ENCODE measurements at regions not wholly inside any gene's neighbourhood (a gene's known extent, or its start where the extent isn't known, plus 50 kb on each side); places are given as distances from the start of the nearest gene placed in this dataset.

DNA sequence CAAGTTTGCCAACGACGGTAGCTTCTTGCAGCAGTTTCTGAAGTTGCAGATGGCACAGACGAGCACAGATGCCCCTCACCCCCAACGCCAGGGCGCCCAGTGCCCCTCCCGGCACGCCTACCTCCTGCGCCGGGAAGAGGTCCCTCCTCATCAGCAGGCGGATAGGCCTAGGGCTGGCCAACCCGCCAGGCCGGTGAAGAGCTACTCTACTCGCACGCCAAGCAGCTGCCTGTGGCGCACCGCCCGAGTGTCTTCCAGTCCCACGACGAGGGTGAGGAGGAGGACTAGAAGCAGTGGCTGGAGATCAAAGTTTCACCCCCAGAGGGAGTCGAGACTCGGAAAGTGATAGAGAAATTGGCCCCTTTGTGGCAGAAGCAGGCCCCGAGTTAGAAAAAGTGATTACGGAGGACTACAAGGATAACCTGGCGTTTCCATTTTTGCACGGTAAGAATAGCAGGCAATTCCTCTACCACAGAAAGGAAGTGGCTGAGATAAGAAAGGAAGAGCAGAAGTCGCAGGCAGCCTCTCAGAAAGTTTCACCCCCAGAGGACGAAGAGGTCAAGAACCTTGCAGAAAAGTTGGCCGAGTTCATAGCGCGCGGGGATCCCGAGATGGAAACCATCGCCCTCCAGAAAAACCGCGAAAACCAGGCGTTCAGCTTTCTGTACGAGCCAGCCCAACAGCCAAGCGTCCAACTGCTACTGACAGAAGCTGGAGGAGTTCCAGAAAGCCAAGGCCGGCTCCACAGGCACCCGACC lies 170.4 kb downstream of the HINT1 start:
- TF ChIP-seq CTCF (IDR thresholded peaks at IDR 0.05): no peak
- no peak for TF ChIP-seq POLR2A (IDR thresholded peaks at IDR 0.05)
- no peak for DNase-seq
- H3K36me3 ChIP-seq (replicated peaks in 1 of 2): no peaks in the 10 kb centered on the region
- H3K4me3 ChIP-seq: no peak overlapping the region
- no peak overlapping the region for H3K27ac ChIP-seq
- H3K9me3 ChIP-seq (replicated peaks in 1 of 3): no peaks in the 10 kb centered on the region
- no peaks in the 10 kb centered on the region for H3K4me1 ChIP-seq (replicated peaks in 1 of 2)
- WGBS, 4 donors: 87 to 91% (median 89%) methylated on average over 31 to 40 of the region's 40 CpGs
- intact Hi-C loops (cut with DNase I): no loop called here
- no peaks in the 10 kb centered on the region for H3K27me3 ChIP-seq

DNA sequence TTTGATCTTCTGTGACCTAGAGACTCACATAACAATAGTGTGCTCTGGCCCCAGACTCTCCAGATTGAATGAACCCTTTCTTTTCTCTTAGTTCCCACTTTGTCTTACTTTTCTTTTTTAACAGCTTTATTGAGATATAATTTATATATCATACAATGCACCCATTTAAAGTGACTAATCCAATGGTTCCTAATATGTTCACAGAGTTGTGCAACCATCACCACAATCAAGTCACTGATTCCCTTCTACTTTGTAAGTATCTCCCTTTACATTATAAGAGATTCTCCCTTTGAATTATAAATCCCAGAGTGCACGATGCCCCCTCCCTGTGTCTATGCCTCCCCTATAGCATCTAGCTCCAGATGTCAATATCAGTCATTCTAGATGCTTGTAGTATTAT lies 172.4 kb downstream of the HINT1 start:
- no peak for DNase-seq
- H3K27me3 ChIP-seq: no peaks in the 10 kb centered on the region
- intact Hi-C loops (cut with DNase I): no loop called here
- WGBS, 4 donors: 0 to 58% (median 42%) methylated on average over 1 of the region's 1 CpG
- no peak overlapping the region for H3K4me3 ChIP-seq
- no peak overlapping the region for H3K27ac ChIP-seq
- no peaks in the 10 kb centered on the region for H3K4me1 ChIP-seq (replicated peaks in 1 of 2)
- no peaks in the 10 kb centered on the region for H3K9me3 ChIP-seq (replicated peaks in 1 of 3)
- TF ChIP-seq POLR2A (IDR thresholded peaks at IDR 0.05) (no peak), CTCF (IDR thresholded peaks at IDR 0.05) (no peak)
- no peaks in the 10 kb centered on the region for H3K36me3 ChIP-seq (replicated peaks in 1 of 2)

DNA sequence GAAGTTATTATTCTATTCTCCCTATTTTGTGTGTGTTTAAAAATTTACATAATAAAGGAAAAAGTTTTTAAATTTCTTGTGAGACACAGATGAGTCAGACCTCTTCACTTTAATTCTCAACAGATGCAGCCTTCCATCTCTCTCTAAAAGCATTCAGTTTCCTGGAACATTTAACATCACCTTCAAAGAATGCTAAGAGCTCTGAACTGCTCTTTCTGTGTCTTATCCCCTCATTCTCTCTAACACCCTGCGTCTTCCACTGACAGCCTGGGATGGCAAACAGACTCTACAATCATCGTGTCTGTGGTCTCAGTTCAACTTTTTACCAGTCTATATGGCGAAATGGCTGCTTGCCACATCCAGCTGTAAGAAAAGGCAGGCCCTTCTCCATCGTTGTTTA lies 173.0 kb downstream of the HINT1 start:
- WGBS, 4 donors: 50 to 67% (median 59%) methylated on average over 4 of the region's 4 CpGs
- no peak overlapping the region for H3K4me3 ChIP-seq
- no peaks in the 10 kb centered on the region for H3K27me3 ChIP-seq
- DNase-seq: no peak
- H3K27ac ChIP-seq: no peak overlapping the region
- no peaks in the 10 kb centered on the region for H3K9me3 ChIP-seq (replicated peaks in 1 of 3)
- TF ChIP-seq CTCF (IDR thresholded peaks at IDR 0.05) (no peak), POLR2A (IDR thresholded peaks at IDR 0.05) (no peak)
- H3K36me3 ChIP-seq (replicated peaks in 1 of 2): no peaks in the 10 kb centered on the region
- H3K4me1 ChIP-seq (replicated peaks in 1 of 2): no peaks in the 10 kb centered on the region
- intact Hi-C loops (cut with DNase I): no loop called here

DNA sequence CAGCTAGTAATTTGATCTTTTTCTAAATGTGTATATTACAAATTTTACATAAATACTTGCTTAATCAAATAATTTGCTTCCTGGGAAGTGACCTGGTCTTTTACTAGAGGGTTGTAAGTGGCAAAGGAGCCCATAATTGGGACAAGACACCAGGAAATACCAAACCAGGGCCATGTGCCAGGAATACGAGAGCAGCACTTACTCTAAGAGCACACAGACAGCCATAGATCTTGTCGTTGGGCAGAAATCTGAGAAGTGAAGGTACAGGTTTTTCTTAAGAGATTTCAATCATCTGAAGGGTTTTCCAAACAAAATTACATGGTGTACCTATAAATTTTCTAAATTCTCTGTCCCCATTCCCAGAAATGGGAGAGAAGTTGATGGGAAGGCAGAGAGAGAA lies 179.3 kb downstream of the HINT1 start:
- TF ChIP-seq CTCF (IDR thresholded peaks at IDR 0.05): no peak
- TF ChIP-seq POLR2A (IDR thresholded peaks at IDR 0.05): no peak
- H3K27me3 ChIP-seq: no peaks in the 10 kb centered on the region
- H3K4me1 ChIP-seq (replicated peaks in 1 of 2): no peaks in the 10 kb centered on the region
- WGBS, 4 donors: 57 to 72% (median 68%) methylated on average over 2 of the region's 2 CpGs
- intact Hi-C loops (cut with DNase I): no loop called here
- H3K27ac ChIP-seq: no peak overlapping the region
- no peak overlapping the region for H3K4me3 ChIP-seq
- no peak for DNase-seq
- no peaks in the 10 kb centered on the region for H3K9me3 ChIP-seq (replicated peaks in 1 of 3)
- no peaks in the 10 kb centered on the region for H3K36me3 ChIP-seq (replicated peaks in 1 of 2)
